NOMO-1 treated with dmso at 0.1 percent for 144 hours (cell line): ENCODE measurements at regions not wholly inside any gene's neighbourhood (a gene's known extent, or its start where the extent isn't known, plus 50 kb on each side); places are given as distances from the start of the nearest gene placed in this dataset.

Experiments used
- DNase-seq: peaks from one replicate; lab custom pipeline; 2025; ENCODE audit not compliant: unreplicated experiment; lab: John Stamatoyannopoulos, UW

DNA sequence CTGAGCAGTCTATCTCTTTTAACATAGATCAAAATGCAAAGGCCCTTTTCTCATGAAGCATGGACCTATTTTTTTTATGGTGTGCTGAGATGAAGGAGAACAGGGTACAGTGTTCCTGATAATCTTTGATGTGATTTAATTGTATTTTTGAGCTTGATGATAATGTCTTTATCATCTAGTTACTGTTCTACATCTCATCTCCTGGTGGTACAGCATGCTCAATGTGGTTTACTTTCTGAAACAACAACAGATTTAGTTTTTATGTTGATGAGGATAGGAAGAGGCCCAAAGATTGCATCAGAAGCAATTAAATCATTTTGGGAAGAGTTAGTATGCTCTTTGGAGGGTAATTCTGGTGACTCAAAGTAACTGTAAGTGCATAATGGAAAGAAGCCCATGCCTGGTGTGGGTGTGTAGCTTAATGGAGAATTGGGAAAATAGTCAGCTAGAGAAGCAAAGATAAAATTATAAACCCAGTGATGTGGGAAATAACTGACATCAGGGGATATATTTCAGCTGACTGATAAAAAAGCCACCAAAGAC, 123.0 kb upstream of the KCNN2 start:
- no peak for DNase-seq

DNA sequence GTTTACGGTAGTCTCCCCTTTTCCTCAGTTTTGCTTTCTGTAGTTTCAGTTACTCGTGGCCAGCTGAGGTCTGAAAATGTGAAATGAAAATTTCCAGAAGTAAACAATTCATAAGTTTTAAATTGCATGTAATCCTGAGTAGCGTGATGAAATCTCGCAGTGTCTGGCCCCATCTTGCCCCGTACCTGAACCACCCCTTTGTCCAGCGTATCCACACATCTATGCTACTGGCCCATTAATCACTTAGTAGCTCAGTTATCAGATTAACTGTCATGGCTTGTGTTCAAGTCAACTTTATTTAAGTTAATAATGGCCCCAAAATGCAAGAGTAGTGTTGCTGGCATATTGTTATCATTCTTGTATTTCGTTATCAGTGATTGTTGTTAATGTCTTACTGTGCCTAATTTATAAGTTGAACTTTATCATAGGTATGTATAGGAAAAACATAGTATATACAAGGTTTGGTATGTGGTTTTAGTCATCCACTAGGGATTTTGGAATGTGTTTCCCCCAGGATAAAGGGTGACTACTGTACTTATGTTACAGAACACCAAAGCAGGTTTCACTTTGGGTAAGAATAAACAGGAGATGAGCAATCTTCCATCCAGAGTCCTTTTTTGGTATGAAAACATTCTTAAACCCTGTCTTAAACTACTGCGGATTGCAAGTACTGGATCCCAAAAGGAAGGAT, 118.4 kb upstream of the KCNN2 start:
- DNase-seq, result no peak

DNA sequence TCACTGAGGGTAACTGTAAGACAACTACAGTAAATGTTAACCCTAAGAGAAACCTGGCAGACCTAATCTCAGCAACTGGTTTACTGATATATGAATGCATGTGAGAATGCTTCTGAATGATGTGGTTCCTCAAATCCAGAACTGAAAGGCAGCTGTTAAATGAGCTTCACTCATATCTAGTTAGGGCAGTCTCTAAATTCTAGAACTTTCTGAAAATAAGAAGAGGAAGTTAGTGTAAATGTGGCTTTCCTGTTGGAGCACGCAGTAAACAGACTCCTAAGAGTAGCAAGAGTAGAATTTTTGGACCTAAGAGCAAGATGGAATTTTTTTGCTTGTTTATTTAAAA, 117.9 kb upstream of the KCNN2 start:
- DNase-seq, result no peak

DNA sequence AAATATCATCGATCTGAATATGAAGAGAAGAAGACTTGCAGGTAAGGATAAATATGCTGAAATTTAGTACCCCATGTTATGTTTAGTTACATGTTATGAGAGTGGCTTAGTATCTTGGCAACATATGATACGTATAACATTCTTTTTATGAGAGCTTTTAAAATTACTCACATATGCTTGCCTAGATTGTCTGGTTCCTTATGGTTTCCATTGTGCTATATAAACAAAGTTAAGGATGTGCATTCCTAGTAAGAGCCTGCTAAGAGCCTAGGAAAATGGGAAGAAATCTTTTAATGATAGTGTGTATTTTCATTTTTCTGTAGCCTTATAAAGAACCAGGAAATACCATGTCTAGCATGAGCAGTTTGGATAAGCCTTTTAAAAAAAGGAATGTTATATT, 112.0 kb upstream of the KCNN2 start:
- DNase-seq, result no peak

- no peak for DNase-seq
Observed at GRCh38 chr5:114250536-114250935, 111.3 kb upstream of the KCNN2 start.

GRCh38 chr5:114252226-114252625, 109.6 kb upstream of the KCNN2 start:
- no peak for DNase-seq

- DNase-seq, result no peak
Observed at GRCh38 chr5:114255260-114255659, 106.6 kb upstream of the KCNN2 start.

- no peak for DNase-seq
Observed at GRCh38 chr5:114261989-114262388, 99.9 kb upstream of the KCNN2 start.

DNA sequence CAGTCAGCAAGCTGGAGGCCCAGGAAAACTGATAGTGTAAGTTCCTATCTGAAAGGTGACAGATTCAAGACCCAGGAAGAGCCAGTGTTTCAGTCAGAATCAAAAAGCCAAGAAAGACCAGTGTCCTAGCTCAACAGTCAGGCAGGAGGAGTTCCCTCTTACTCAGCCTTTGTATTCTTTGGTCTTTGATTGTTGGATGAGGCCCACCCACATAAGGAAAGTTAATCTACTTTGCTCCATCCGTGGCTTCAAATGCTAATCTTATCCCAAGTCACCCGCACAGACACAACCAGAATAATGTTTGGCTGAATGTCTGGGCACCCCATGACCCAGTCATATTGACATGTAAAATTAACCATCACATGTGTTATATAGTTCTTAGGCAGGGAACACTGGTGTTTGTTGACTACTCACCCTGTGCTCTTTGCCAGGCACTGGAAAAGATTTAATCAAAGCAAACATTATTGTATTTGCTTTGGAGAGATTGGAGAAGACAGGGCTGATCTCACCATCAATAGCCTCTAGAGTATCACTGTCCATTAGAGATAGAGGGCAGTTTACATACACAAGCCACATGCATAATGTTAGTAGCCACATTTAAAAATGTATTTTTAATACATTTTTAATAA, 96.3 kb upstream of the KCNN2 start:
- no peak for DNase-seq

GRCh38 chr5:114266374-114266773, 95.5 kb upstream of the KCNN2 start:
- DNase-seq, result no peak

- DNase-seq, result no peak
Observed at GRCh38 chr5:114296191-114296590, 65.7 kb upstream of the KCNN2 start.

GRCh38 chr5:114297915-114298314, 64.0 kb upstream of the KCNN2 start:
- no peak for DNase-seq

DNA sequence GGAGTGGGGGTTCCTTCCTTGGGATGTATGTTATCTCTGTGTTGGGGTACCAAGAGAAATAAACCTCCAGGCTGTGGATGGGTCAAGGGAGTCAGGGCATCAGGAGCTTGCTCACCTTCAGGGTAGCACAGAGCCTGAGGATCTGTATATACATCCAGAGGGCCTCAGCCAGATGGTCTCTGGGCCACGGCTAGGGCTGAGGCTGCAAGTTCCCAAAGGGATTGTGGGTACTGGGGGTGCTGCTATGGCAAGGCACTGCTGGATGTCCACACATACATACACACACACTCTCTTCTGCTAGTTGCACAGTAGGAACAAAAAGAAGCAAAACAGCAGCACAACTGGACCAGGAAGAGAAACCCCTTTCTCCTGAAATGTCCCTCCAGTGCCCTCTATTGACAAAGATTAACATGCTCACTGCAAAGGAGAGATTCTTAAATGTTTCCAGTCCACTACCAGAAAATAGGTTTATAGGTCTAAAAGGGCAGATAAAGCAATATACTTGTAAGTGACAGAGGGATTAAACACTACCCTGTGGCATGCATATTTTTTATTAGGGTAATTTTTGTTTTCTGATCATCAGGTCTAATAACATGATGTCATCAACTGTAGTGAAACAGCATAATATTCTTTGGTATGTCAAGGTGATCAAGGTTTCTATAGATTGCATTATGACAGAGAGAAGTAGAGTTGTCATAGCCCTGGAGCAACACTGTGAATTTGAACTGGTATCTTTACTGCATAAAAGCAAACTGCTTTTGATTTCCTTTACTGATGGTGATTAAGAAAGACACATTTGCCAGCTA, 56.3 kb upstream of the KCNN2 start:
- no peak for DNase-seq

GRCh38 chr5:114308017-114308416, 53.9 kb upstream of the KCNN2 start:
- DNase-seq, result no peak

DNA sequence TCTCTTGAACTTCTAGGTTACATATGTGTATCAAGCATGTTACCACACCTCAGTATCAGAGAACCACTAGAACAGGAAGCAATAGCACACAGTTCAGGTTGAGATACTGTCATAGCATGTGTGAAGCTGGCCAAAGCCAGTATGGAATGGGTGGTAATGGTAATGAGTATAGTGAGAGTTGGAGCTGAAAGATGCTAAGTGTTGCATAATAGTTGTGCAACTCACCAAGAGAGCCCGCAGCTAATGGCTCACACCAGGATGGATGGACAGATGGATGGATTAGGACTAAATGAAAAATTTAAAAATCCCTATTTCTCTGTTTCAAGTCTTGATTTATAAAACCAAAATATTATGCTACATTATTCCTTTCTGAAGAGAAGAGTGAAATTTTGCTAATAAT, 53.4 kb upstream of the KCNN2 start:
- no peak for DNase-seq

DNA sequence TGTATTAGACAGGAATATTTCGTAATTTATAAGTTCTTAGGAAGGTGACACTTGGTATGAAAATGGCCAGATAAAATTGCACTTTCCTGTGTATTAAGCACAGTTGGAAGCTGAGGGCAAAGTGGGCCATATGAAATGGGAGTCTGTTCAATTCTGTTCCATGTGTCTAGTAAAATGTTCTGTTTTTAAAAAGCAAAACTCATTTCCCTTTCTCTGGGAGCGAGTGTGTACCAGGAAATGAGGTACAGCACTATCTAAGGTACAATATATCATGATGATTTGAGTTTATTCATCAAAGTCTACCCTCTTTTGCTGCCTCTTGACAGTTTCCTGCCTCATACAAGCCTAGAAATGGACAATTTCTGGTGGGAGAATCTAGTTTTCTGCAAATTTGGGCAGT, 51.2 kb upstream of the KCNN2 start:
- DNase-seq, result no peak

DNA sequence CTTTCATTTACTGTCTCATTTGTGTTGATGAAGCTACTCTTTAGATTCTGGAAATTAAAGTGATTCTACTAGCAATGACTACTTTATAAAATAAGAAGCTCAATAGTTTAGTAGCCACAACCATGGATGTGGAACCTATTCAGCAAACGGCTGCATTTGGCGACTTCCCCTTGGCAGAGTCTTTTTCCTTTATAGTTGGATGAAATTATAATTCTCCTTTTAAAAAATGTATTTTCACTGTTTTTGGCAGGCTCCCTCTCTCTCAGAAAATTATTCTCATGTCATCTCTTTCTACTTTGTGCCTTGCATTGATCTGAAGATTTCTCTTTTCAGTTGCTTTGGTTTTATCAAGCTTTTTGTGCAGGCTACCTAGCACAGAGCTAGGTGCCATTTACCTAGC, 50.6 kb upstream of the KCNN2 start:
- no peak for DNase-seq

DNA sequence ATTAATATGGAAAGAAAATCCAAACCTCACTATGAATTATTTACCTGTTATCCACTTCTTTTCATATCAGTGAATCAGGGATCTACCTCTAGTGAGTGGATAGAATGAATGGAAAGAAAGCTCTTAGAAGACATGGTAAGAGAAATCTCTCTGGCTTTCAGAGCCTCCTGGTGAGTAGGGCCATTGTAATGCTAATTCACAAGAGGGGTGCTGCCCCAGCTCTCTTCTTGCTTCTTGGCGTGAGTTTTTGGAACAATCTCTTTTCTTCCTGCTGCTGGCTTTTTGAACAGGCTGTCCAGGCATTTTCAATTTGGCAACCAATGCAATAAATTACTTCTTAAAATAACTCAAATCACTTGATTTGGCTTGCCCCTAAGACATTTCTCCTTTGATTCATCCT, 49.9 kb upstream of the KCNN2 start:
- DNase-seq, result no peak
